GM12875 (cell line): ENCODE measurements at regions not wholly inside any gene's neighbourhood (a gene's known extent, or its start where the extent isn't known, plus 50 kb on each side); places are given as distances from the start of the nearest gene placed in this dataset.

ENCODE experiments used
- H3K4me3 ChIP-seq: one replicate; pipeline ENCODE4 v1.5.1; 2011; ENCODE audit warnings: low read depth, low read length, control low read depth
- TF ChIP-seq, protein P1 (sequence below): IDR thresholded peaks from 2 replicates; pipeline ENCODE4 v1.5.1; 2011; ENCODE audit warnings: low read depth, mild to moderate bottlenecking, control low read depth, inconsistent platforms, low read length, moderate library complexity, borderline replicate concordance; ENCODE audit not compliant: insufficient read depth

DNA sequence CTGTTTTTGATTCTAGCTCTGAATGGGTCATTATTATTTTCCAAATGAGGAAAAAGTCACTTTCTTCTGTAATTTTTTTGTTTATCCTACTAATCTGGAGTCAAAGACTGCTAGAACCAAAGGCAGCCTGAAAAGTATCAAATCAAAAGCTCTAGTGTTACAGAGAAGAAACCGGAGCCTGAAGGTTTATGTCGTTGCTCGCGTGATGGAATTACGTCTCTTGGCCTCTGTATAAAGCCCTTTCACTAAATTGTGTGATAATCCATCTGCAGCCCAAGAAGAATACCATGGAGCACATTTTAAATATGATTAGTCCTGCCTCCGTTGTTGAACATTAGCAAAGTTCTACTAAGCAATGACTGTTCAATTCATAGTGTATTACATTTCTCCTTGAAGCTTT lies 738.6 kb downstream of the C6orf118 start:
- TF ChIP-seq, protein P1, sequence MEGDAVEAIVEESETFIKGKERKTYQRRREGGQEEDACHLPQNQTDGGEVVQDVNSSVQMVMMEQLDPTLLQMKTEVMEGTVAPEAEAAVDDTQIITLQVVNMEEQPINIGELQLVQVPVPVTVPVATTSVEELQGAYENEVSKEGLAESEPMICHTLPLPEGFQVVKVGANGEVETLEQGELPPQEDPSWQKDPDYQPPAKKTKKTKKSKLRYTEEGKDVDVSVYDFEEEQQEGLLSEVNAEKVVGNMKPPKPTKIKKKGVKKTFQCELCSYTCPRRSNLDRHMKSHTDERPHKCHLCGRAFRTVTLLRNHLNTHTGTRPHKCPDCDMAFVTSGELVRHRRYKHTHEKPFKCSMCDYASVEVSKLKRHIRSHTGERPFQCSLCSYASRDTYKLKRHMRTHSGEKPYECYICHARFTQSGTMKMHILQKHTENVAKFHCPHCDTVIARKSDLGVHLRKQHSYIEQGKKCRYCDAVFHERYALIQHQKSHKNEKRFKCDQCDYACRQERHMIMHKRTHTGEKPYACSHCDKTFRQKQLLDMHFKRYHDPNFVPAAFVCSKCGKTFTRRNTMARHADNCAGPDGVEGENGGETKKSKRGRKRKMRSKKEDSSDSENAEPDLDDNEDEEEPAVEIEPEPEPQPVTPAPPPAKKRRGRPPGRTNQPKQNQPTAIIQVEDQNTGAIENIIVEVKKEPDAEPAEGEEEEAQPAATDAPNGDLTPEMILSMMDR, result no peak
- H3K4me3 ChIP-seq, result no peak overlapping the region

DNA sequence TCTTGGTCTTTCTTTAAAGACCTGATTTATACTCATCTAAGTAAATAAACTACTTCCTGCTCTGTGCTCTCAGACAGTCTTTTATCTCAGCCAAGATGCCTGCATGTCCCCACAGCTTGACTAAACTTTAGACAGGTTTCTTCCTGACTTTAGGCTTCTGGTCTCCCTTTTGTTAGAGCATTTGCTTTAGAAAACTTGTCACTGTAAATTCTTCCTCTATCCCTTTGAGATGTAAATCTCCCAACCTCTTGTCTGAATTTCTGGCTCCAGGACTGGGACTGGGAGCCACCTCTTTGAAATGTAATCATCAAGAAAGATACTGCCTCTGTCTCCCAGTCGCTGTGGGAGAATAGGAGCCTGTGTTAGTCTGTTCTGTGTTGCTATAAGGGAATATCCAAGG lies 739.9 kb downstream of the C6orf118 start:
- no peak overlapping the region for H3K4me3 ChIP-seq
- TF ChIP-seq, protein P1, result no peak

DNA sequence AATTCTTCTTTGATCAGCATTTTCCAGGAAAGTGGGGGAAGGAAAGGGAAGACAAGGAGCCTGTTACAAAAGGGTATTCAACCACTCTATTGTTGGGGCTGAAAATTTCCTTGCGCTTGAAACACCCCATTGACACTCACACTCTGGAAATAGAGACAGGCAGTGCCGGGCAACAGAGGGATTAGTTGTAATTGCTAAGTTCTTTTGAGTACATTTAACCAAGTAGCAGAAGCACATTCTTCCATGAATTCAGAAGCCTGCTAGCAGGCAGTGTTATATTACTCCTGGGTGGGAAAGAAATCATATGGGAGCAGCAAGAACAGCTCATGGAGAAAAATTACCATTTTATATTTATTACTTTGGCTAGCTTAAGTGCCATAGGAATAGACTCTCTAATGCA lies 745.5 kb downstream of the C6orf118 start:
- TF ChIP-seq, protein P1, result no peak
- H3K4me3 ChIP-seq, result no peak overlapping the region

DNA sequence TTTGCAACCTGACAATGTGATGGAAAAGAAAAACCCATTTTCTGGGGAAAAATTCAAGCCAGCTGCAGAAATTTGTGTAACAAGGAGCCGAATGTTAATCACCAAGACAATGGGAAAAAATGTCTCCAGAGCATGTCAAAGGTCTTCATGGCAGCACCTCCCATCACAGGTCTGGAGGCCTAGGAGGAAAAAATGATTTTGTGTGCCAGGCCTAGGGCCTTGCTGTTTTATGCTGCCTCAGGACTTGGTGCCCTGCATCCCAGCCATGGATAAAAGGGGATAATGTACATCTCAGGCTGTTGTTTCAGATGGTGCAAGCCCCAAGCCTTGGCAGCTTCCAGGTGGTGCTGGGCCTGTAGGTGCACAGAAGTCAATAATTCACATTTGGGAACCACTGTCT lies 747.7 kb downstream of the C6orf118 start:
- TF ChIP-seq, protein P1, result no peak
- no peak overlapping the region for H3K4me3 ChIP-seq

DNA sequence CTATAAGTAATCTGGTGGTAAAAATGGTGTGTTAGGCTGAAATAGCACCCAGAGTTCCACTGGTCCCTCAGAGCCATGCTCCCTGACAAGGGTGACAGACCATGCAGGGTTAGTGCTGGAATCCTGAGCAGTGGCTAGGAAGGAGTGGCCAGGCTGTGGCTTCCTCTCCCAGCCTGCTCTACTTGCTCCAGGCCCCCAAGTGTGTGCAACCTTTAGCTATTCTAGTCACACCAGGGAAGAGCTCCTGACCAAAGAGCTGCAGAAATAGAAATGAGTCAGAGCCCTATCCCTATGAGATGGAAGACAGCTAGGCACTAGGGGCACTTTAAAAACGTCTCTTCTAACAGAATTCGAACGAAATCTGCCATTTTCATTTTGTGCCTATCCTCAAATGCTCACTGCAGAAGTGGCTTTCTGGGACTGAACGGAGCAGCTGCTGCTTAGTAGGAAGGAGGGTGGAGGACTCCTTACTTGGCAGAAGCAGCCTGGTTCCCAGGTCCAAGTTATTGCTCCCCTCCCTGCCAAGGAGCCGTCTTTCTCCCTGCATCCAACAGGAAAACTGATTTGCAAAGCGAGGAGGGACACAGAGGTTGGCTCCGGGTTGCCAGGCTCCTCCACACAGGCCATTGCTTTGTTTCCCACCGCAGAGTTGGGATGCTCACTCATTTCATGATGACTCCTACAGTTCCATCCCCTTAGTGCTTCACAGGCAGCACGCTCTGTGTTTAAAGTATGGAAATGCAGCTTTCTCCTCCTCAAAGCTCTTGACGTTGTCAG lies 754.5 kb downstream of the C6orf118 start:
- TF ChIP-seq, protein P1, result no peak
- H3K4me3 ChIP-seq, result no peak overlapping the region

DNA sequence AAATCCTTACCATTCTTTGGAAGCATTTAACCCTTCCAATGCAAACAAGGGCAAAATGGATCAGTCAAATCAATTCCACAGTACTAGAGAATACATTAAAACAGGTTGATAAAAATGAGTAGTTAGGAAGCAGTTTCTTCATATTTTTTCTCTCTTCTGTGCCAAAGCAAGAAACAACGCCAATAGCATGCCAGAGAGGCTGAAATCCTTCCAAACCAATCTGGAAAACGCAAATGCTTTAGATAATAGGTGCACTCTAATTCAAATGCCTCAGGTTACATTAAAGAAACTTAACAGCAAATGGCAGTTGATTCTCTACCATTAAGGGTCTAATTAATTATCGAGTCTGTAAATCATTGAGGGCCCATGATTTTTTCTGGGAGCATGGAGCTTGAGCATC lies 755.2 kb downstream of the C6orf118 start:
- TF ChIP-seq, protein P1, result no peak
- H3K4me3 ChIP-seq, result no peak overlapping the region

DNA sequence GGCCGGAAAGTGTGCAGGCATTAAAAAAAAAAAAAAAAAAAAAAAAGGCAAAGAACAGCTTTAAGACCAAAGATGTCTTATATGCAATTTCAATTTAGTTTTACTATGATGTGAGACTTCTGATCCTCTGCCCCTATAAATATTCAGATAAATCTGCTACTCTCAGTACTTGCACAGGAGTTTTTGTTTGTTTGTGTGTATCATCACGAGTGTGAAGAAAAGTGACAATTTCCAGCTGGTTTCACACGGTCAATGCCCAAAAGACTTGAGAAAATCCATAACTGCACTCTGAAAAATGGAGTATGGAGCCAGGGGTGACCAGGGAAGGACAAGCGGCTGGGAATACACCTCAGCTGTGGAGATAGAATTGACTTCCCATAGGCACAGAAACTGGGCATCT lies 757.7 kb downstream of the C6orf118 start:
- TF ChIP-seq, protein P1, result no peak
- no peak overlapping the region for H3K4me3 ChIP-seq
